Gastroesophageal sphincter (tissue), 3 donors: ENCODE measurements at regions not wholly inside any gene's neighbourhood (a gene's known extent, or its start where the extent isn't known, plus 50 kb on each side); places are given as distances from the start of the nearest gene placed in this dataset.

Source experiments
- CTCF ChIP-seq, 4 experiments: fragments of 200-600 bp in 2 of 4; fragments of 450-650 bp in 2 of 4; sonication (generic) in 1 of 4; IDR thresholded peaks; one replicate each; pipeline ENCODE4 v1.5.1; 2017 to 2019; ENCODE audit warnings: antibody characterized with exemption in 4 of 4, mild to moderate bottlenecking in 2 of 4, moderate library complexity in 2 of 4
- EP300 ChIP-seq: sonication (generic); formaldehyde crosslinking; IDR thresholded peaks from one replicate; pipeline ENCODE4 v1.6.1; 2017; ENCODE audit warnings: antibody characterized with exemption, mild to moderate bottlenecking
- POLR2A ChIP-seq, 2 donors: fragments of 450-650 bp; IDR thresholded peaks; one replicate each; pipeline ENCODE4 v1.6.1; 2017; ENCODE audit warnings: antibody characterized with exemption in 2 of 2, mild to moderate bottlenecking in 2 of 2, moderate library complexity in 1 of 2
- POLR2AphosphoS5 ChIP-seq: sonication (generic); formaldehyde crosslinking; IDR thresholded peaks from one replicate; pipeline ENCODE4 v1.6.1; 2017; ENCODE audit warnings: antibody characterized with exemption

GRCh38 chr4:24175707-24176106 lies 285.9 kb upstream of the PPARGC1A start:
- no peak for TF ChIP-seq POLR2AphosphoS5
- no peak for TF ChIP-seq CTCF (IDR thresholded peaks at IDR 0.05)
- TF ChIP-seq EP300 = no peak
- no peak for TF ChIP-seq POLR2A (IDR thresholded peaks at IDR 0.05)
